Bronchial epithelial cell (primary cell): ENCODE measurements at regions not wholly inside any gene's neighbourhood (a gene's known extent, or its start where the extent isn't known, plus 50 kb on each side); places are given as distances from the start of the nearest gene placed in this dataset.
"Not testable (repeated sequence)": the region's sequence is repeated elsewhere in the genome, so short reads cannot be mapped to it uniquely, and the experiment has no call there.

Source experiments
- DNase-seq: peaks from one replicate; pipeline ENCODE4 v3.0.0-alpha.2; 2010; ENCODE audit warnings: low read depth
- FAIRE-seq: peaks from 2 replicates; lab custom pipeline; 2011; peaks lifted over from hg19 to GRCh38; lab: Jason Lieb, UNC
- H3K27me3 ChIP-seq: 2 replicates; pipeline ENCODE4 v1.5.1; 2011; ENCODE audit warnings: low read length; ENCODE audit not compliant: control insufficient read depth, insufficient read depth
- H3K36me3 ChIP-seq: 2 replicates; pipeline ENCODE4 v1.5.1; 2011; ENCODE audit warnings: low read length; ENCODE audit not compliant: control insufficient read depth, insufficient read depth
- H3K4me3 ChIP-seq: 2 replicates; pipeline ENCODE4 v1.5.1; 2011; ENCODE audit warnings: mild to moderate bottlenecking, low read depth, low read length, control low read depth
- CTCF ChIP-seq: IDR thresholded peaks from 2 replicates; pipeline ENCODE4 v1.5.1; 2011; ENCODE audit warnings: mild to moderate bottlenecking, moderate library complexity, low read length, control low read depth, inconsistent platforms; ENCODE audit not compliant: insufficient read depth, severe bottlenecking

- FAIRE-seq, result no peak
- Histone ChIP-seq H3K36me3 (no peaks in the 10 kb centered on the region), H3K27me3 (no peaks in the 10 kb centered on the region), H3K4me3 (no peak overlapping the region)
- DNase-seq, result no peak
- TF ChIP-seq CTCF, result no peak
Observed at GRCh38 chr11:39542460-39542859, 1917.0 kb downstream of the LRRC4C start.

- no peak overlapping the region for H3K4me3 ChIP-seq
- H3K27me3 ChIP-seq, result no peaks in the 10 kb centered on the region
- FAIRE-seq (no peak), DNase-seq (peak; percentile 14)
- no peaks in the 10 kb centered on the region for H3K36me3 ChIP-seq
- TF ChIP-seq CTCF, result no peak
Observed at GRCh38 chr11:39541945-39542351, 1917.5 kb downstream of the LRRC4C start.

GRCh38 chr11:39536323-39536722 is 1923.1 kb downstream of the LRRC4C start:
- H3K4me3 ChIP-seq, H3K27me3 ChIP-seq, DNase-seq, H3K36me3 ChIP-seq, FAIRE-seq: not testable (repeated sequence)
